ENCODE measurements at regions not wholly inside any gene's neighbourhood (a gene's known extent, or its start where the extent isn't known, plus 50 kb on each side); places are given as distances from the start of the nearest gene placed in this dataset.

DNA sequence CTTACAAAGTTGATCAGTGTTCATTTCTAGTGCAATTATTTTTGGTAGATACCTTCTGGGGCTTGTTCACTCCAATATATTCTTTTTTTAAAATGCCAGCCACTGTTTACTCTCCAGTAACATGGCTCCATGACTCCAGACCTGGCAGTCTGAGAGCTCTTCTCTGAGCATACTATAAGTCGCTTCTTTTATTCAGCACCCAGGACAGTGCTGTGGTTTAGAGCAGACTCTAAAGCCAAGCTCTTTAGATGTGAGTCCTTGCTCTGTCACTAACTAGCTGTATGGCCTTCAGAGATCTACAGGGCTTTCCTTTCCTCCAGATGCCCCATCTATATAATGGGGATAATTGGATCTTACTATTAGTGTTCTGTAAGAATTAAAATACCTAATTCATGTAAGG is 200.2 kb upstream of the FAM241A start:
- Histone ChIP-seq H3K4me1 (ENCODE audit: control insufficient read depth in 2 of 2, insufficient read depth in 2 of 2, low read length in 2 of 2) (no peaks in the 10 kb centered on the region), H3K4me3 (ENCODE audit: control extremely low read depth in 1 of 5, extremely low read depth in 1 of 5, insufficient read depth in 1 of 5, low read depth in 2 of 5, low read length in 4 of 5) (no peak overlapping the region), H2AFZ (ENCODE audit: insufficient read depth, low read depth, low read length, poor library complexity, severe bottlenecking) (no peak overlapping the region), H3K4me2 (replicated peaks; ENCODE audit: low read depth, low read length, poor library complexity, severe bottlenecking) (no peak overlapping the region), H3K27me3 (replicated peaks in 1 of 4; ENCODE audit: control extremely low read depth in 1 of 4, control insufficient read depth in 3 of 4, insufficient read depth in 4 of 4, low read length in 3 of 4) (no peaks in the 10 kb centered on the region), H3K9me3 (ENCODE audit: control extremely low read depth in 1 of 3, control insufficient read depth in 2 of 3, insufficient read depth in 1 of 3, low read length in 2 of 3) (no peaks in the 10 kb centered on the region), H4K20me1 (ENCODE audit: control insufficient read depth, insufficient read depth, low read length, poor library complexity, severe bottlenecking) (no peaks in the 10 kb centered on the region), H3K9ac (ENCODE audit: low read length) (no peak overlapping the region), H3K79me2 (ENCODE audit: control insufficient read depth, insufficient read depth, low read length) (no peaks in the 10 kb centered on the region), H3K36me3 (replicated peaks in 1 of 2; ENCODE audit: control extremely low read depth in 1 of 2, control insufficient read depth in 1 of 2, extremely low read depth in 1 of 2, insufficient read depth in 2 of 2, low read length in 1 of 2) (no peaks in the 10 kb centered on the region), H3K27ac (ENCODE audit: low read length in 2 of 2) (no peak overlapping the region)
- ATAC-seq (ENCODE audit: low read depth) (no peak), DNase-seq (no peak)
- peaks cover 2% of the 10 kb centered on the region for H3K9me3 Mint-ChIP-seq (ENCODE audit: insufficient read depth)
- no peak overlapping the region for H3K4me3 Mint-ChIP-seq
- intact Hi-C loops (cut with micrococcal nuclease) = no loop called here
- TF ChIP-seq, protein P1, sequence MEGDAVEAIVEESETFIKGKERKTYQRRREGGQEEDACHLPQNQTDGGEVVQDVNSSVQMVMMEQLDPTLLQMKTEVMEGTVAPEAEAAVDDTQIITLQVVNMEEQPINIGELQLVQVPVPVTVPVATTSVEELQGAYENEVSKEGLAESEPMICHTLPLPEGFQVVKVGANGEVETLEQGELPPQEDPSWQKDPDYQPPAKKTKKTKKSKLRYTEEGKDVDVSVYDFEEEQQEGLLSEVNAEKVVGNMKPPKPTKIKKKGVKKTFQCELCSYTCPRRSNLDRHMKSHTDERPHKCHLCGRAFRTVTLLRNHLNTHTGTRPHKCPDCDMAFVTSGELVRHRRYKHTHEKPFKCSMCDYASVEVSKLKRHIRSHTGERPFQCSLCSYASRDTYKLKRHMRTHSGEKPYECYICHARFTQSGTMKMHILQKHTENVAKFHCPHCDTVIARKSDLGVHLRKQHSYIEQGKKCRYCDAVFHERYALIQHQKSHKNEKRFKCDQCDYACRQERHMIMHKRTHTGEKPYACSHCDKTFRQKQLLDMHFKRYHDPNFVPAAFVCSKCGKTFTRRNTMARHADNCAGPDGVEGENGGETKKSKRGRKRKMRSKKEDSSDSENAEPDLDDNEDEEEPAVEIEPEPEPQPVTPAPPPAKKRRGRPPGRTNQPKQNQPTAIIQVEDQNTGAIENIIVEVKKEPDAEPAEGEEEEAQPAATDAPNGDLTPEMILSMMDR (IDR thresholded peaks at IDR 0.05) = no peak
- no peak for TF ChIP-seq EZH2 (IDR thresholded peaks at IDR 0.05; ENCODE audit: borderline replicate concordance, insufficient read depth, low read depth, low read length, poor library complexity, severe bottlenecking)
- POLR2A ChIA-PET = no interaction called here
- WGBS (ENCODE audit: insufficient coverage) = no CpG with 5 or more reads among the region's 1 CpG
- H3K27me3 Mint-ChIP-seq = peaks cover 4% of the 10 kb centered on the region
- CTCF ChIA-PET = interaction anchor here (2.5 kb wide), 1 partner anchor 87 kb away, joined by 13 read pairs; no protein-coding TSS in a partner anchor
- H3K4me1 Mint-ChIP-seq = no peaks in the 10 kb centered on the region
- no peak overlapping the region for H3K27ac Mint-ChIP-seq

DNA sequence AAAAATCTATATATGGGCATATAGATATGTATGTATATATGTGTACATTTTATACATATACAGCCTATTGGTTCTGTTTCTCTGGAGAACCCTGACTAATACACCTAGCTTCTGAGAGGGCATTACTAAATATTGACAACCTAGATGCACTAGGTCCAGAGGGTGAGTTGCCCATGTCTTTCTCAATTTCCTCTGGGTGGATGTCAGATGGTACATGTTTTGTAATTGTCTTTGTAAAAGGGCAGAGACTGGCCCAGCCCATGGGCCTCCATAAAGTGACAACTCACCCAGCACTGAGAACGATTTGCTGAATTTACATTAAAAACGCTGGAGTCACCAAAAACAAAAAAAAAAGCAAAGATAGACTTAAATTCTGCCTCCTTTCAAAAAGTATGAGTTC is 198.5 kb upstream of the FAM241A start:
- no peaks in the 10 kb centered on the region for H3K36me3 ChIP-seq (replicated peaks in 1 of 2; ENCODE audit: control extremely low read depth in 1 of 2, control insufficient read depth in 1 of 2, extremely low read depth in 1 of 2, insufficient read depth in 2 of 2, low read length in 1 of 2)
- H3K27me3 Mint-ChIP-seq = no peaks in the 10 kb centered on the region
- no peak overlapping the region for H3K27ac Mint-ChIP-seq
- H3K4me1 Mint-ChIP-seq = no peaks in the 10 kb centered on the region
- H3K9ac ChIP-seq (ENCODE audit: low read length) = no peak overlapping the region
- peaks cover 2% of the 10 kb centered on the region for H3K9me3 Mint-ChIP-seq (ENCODE audit: insufficient read depth)
- H3K27me3 ChIP-seq (replicated peaks in 1 of 4; ENCODE audit: control extremely low read depth in 1 of 4, control insufficient read depth in 3 of 4, insufficient read depth in 4 of 4, low read length in 3 of 4) = no peaks in the 10 kb centered on the region
- no peaks in the 10 kb centered on the region for H3K79me2 ChIP-seq (ENCODE audit: control insufficient read depth, insufficient read depth, low read length)
- no peak overlapping the region for H3K4me3 Mint-ChIP-seq
- POLR2A ChIA-PET = no interaction called here
- WGBS (ENCODE audit: insufficient coverage) = no CpG with 5 or more reads among the region's 2 CpGs
- H4K20me1 ChIP-seq (ENCODE audit: control insufficient read depth, insufficient read depth, low read length, poor library complexity, severe bottlenecking) = no peaks in the 10 kb centered on the region
- TF ChIP-seq, protein P1 (IDR thresholded peaks at IDR 0.05) = no peak
- no peak for TF ChIP-seq EZH2 (IDR thresholded peaks at IDR 0.05; ENCODE audit: borderline replicate concordance, insufficient read depth, low read depth, low read length, poor library complexity, severe bottlenecking)
- intact Hi-C loops (cut with micrococcal nuclease) = no loop called here
- H3K9me3 ChIP-seq (ENCODE audit: control extremely low read depth in 1 of 3, control insufficient read depth in 2 of 3, insufficient read depth in 1 of 3, low read length in 2 of 3) = no peaks in the 10 kb centered on the region
- ATAC-seq (ENCODE audit: low read depth) = no peak
- CTCF ChIA-PET = interaction anchor here (0.8 kb wide), 1 partner anchor 10 kb away, joined by 4 read pairs; no protein-coding TSS in a partner anchor
- no peak overlapping the region for H3K4me3 ChIP-seq (ENCODE audit: control extremely low read depth in 1 of 5, extremely low read depth in 1 of 5, insufficient read depth in 1 of 5, low read depth in 2 of 5, low read length in 4 of 5)
- H2AFZ ChIP-seq (ENCODE audit: insufficient read depth, low read depth, low read length, poor library complexity, severe bottlenecking) = no peak overlapping the region
- DNase-seq = no peak
- no peaks in the 10 kb centered on the region for H3K4me1 ChIP-seq (ENCODE audit: control insufficient read depth in 2 of 2, insufficient read depth in 2 of 2, low read length in 2 of 2)
- no peak overlapping the region for H3K4me2 ChIP-seq (replicated peaks; ENCODE audit: low read depth, low read length, poor library complexity, severe bottlenecking)
- H3K27ac ChIP-seq (ENCODE audit: low read length in 2 of 2) = no peak overlapping the region

All from B cell (primary cell).